HG03159 (cell line): ENCODE measurements at regions not wholly inside any gene's neighbourhood (a gene's known extent, or its start where the extent isn't known, plus 50 kb on each side); places are given as distances from the start of the nearest gene placed in this dataset.

Experiments used
- ATAC-seq: cut with Tn5 transposase; IDR thresholded peaks from one replicate; pipeline ENCODE4 v1.9.1; 2021; ENCODE audit warnings: mild to moderate bottlenecking, moderate library complexity; ENCODE audit not compliant: unreplicated experiment

- ATAC-seq: no peak
Measured at GRCh38 chr1:208879022-208879421, 634.8 kb upstream of the PLXNA2 start.

GRCh38 chr1:208880433-208881100 lies 636.4 kb upstream of the PLXNA2 start:
- no peak for ATAC-seq

DNA sequence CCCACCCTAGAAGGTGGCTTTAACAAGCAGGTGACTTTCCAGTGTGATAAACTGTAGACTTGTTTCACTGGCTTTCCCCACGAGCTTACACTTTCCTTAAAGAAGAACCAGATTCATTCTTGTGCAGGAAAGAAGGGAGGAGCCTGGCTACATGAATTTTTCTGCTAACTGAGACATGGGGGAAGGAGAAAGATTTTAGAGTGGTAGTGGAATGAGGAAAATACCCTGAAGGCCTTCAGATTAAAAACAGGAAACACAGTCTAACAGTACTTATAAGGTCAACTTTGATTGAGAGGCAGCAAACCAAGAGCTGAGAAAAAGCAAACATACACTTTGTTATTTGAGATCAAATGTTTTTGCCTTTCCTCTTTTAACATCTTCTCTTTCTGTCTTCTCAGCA lies 640.9 kb upstream of the PLXNA2 start:
- ATAC-seq: no peak

DNA sequence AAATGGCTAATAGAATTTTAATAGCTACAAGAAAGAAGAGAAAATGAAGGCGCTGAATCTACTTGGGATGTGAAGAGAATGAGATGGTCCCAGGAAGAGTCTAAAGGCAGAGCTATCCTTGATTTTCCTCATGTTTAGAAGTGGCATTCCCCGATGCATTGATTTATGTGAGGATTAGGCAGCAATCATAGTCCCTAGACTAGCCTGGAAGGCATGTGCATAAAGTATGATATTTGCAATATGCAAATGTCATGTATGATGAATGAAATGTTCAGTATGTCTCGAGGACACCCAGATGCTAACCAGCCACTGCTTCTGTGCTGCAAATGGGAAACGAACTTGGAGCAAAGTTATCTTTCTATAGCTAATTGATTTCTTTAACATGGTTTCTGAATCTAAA lies 641.5 kb upstream of the PLXNA2 start:
- no peak for ATAC-seq

DNA sequence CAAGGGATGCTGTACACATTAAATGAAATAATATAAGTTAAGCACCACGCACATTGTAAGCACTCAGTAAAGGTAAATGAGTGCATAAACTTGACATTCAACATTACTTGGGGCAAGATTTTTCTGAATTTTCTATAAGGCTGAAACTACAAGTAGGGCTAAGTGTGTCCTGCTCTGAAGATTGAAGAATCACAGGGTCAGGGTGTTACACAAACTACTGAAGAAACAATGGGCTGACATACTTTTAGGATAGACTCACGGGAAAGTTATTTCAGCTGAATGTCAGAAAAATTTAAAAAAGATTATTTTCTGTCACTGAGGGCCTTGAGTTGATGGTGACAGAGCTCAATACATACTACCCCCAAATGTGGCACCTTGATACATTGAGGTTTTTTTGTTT lies 644.2 kb upstream of the PLXNA2 start:
- ATAC-seq: no peak

DNA sequence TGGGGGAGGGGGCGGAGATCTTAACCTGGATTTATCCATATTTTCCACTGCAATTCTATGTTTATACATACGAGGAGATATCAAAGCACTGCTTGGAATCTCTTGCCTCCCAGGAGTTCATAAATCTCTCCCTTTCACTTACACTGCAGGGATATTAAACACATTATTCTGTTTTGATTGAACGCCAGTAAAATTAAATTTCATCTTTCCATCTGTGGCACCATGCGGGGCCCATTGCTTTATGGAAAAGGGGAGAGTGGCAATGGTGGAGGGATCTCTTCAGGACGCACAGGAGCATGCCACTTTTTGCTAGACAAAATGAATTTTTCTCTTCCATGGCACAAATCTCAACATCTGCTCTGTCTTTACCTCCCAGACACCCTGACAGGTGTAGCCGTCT lies 648.0 kb upstream of the PLXNA2 start:
- ATAC-seq: no peak

GRCh38 chr1:208893251-208893650 lies 649.1 kb upstream of the PLXNA2 start:
- ATAC-seq: no peak

DNA sequence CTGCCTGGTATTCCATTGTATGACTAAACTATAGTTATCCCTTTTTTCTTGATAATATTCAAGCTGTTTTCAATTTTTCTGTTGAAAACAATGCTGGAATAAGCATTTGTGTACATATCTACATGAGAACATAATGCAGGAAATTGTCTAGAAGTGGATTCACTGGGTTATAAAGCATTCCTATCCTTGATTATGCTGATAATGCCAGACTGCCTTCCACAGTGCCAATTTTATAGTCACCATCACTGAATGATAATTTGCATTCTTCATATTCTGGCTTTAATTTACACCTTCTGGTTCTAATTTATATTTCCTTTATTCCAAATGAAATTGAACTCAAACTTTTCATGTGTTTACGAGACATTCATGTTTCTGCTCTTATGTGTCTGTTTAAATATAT lies 651.0 kb upstream of the PLXNA2 start:
- ATAC-seq: no peak

- no peak for ATAC-seq
Measured at GRCh38 chr1:208895820-208896219, 651.6 kb upstream of the PLXNA2 start.

DNA sequence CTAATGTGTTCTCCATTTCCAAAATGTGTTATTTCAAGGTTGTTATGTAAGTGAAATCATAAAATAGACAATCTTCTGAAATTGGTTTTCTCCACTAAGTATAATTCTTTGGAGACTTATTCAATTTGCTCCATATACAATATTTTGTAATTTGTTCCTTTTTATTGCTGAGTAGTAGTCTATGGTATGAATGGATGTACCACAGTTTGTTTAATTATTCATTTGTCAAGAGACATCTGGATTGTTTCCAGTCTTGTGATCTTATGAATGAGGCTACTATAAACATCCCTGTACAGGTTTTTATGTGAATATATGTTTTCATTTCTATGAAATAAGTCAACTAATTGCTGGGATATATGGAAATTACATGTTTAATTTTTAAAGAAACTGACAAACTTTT lies 652.6 kb upstream of the PLXNA2 start:
- ATAC-seq: no peak

GRCh38 chr1:208899438-208899837 lies 655.3 kb upstream of the PLXNA2 start:
- ATAC-seq: no peak

GRCh38 chr1:208903251-208903905 lies 659.2 kb upstream of the PLXNA2 start:
- ATAC-seq: no peak

GRCh38 chr1:208907790-208908189 lies 663.6 kb upstream of the PLXNA2 start:
- no peak for ATAC-seq

DNA sequence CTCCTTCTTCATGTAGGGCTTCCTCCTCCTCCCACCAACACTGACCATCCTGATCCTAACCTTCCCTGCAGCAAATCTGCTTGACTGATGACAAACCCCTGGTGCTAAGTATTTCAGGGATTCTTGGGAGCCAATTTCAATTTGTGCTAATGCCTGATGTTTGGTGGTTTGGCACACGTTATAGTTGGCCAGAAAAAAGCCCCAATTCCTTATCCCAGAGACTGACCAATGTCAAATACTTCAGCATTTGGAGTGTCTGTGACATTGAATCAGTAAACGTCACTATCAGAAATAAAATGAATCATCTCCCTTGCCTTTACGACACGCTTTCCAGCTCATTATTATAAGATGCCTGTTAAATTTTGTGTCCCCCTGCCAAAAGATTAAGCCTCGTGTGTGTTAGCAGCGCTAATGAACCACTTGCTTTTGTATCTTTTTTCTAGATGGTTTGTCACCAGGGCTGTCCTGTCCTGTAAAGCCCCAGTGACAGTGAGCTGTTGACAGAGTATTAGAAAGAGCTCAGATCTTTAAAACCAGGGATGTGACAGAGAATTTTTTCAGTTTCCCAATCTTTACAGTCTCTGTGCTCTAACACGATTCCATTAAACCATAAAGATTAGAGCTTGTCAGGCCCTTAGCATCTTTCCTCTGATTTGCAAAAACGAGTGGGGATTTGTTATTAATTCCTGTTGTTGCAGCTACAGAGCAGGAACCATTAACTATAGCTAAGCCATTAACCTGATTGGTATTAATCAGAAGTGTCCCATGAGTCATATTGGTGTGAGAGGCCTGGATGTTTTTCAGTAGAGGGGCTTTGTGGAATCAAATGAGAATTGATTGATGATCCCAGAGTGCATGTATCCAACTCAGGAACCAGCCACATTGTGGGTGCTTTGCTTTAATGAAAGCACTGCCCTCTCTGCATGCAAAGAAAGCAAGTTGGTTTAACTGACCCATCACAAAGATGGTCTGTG lies 665.1 kb upstream of the PLXNA2 start:
- ATAC-seq: no peak

DNA sequence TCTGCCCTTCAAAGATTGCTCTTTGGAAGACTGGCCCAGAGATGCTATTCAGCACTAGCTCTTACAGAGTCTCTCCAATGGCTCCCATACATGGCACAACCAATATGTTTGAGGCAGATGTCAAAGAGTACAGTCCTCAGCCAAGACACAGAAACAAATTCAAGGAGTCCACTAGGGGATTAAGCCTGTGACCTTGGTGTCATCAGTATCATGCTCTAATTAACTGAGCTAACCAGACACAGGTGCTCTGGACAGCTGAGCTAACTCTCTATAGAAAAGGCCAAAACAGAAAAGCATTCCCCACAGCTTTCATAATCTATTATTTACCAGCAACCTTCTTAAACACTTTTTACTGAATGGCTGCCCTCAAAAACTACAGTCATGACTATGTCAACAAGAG lies 666.0 kb upstream of the PLXNA2 start:
- ATAC-seq: no peak

DNA sequence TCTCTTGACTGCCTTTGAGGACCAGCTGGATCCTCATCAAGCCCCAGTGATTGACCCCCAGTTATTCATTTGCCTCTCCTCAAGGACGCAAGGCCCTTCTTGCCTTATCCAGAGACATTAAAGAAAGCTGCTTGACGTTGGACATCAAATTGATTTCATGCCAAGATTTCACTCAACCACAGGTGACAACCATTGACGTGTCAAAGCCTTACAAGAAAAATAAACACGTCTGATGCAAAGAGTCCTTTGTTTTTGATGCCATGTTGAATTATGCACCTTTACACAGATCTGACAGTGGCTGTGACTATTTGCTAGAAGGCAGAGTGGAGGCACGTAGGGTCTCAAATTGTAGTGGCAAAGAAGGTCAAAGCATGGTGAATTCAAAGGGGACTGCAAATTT lies 666.2 kb upstream of the CAMK1G start:
- no peak for ATAC-seq

DNA sequence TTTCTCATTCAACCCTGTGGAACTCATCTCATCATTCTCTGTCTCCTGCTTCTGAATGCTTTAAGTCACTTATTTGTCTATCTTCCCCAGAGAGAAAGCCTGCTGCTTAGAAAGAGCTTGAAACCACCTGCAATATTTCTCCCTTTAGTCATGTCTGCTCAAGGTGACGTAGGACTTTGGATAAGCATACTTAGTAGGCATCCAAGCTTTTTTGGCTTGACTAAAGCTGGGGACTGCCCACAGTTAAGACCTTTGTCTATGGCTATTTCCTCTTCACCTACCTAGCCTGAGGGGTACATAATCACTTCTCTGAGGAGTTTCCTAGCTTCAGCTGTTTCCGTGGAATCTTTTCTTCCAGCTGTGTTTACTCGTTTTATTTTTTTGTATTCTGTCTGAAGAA lies 665.8 kb upstream of the CAMK1G start:
- no peak for ATAC-seq

DNA sequence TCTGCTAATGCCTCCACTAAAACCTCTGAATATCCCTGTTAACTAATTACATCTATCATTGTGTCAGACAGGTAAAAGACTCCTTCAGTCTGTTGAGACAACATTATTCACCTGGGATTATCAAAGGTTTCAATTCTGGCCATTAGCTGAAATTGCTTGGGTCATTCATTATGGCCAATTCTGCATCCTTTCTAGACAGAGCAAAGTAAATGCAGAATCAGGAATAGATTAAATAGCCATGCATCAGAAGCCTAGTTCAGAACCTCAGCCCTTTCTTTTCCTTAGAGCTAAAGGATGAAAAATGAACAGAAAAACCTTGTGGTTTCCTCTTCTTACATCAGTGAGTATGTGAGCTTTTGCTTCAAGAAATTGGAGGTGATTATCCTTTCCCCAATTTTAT lies 665.4 kb upstream of the CAMK1G start:
- ATAC-seq: no peak

GRCh38 chr1:208919371-208919770 lies 664.1 kb upstream of the CAMK1G start:
- no peak for ATAC-seq

GRCh38 chr1:208921259-208921658 lies 662.3 kb upstream of the CAMK1G start:
- no peak for ATAC-seq

- ATAC-seq: no peak
Measured at GRCh38 chr1:208923456-208923855, 660.1 kb upstream of the CAMK1G start.
